ENCODE measurements at regions not wholly inside any gene's neighbourhood (a gene's known extent, or its start where the extent isn't known, plus 50 kb on each side); places are given as distances from the start of the nearest gene placed in this dataset.
A peak's percentile ranks its signal among the peaks of the same experiment; 100 is the strongest.

- DNase-seq, result no peak
Measured at GRCh38 chr5:114296191-114296590, 65.7 kb upstream of the KCNN2 start.

DNA sequence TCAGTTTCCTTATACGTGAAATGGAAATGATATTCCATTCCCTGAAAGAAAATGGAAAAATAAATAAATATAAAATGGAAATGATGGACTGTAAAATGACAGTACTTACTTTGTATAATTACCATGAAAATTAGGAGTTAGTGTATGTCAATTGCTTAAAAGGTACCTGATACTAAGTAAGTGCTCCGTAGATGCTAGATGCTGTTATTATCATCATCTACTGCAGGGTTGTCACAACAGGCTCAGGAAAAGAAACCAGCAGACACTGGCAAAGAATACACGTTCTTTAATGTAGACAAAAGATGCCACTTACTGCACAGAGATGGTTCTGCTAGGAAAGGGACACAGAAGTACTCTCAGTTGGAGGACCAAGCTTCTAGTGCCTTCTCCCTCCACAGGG is 64.0 kb upstream of the KCNN2 start:
- DNase-seq, result no peak

GRCh38 chr5:114305402-114306207 is 56.3 kb upstream of the KCNN2 start:
- DNase-seq, result peak; percentile 13

- DNase-seq, result no peak
Measured at GRCh38 chr5:114308017-114308416, 53.9 kb upstream of the KCNN2 start.

- no peak for DNase-seq
Measured at GRCh38 chr5:114308508-114308907, 53.4 kb upstream of the KCNN2 start.

GRCh38 chr5:114310666-114311065 is 51.2 kb upstream of the KCNN2 start:
- DNase-seq, result no peak

GRCh38 chr5:114311281-114311680 is 50.6 kb upstream of the KCNN2 start:
- DNase-seq, result no peak

DNA sequence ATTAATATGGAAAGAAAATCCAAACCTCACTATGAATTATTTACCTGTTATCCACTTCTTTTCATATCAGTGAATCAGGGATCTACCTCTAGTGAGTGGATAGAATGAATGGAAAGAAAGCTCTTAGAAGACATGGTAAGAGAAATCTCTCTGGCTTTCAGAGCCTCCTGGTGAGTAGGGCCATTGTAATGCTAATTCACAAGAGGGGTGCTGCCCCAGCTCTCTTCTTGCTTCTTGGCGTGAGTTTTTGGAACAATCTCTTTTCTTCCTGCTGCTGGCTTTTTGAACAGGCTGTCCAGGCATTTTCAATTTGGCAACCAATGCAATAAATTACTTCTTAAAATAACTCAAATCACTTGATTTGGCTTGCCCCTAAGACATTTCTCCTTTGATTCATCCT is 49.9 kb upstream of the KCNN2 start:
- DNase-seq, result no peak
